Erythroblast (primary cell): ENCODE measurements at regions not wholly inside any gene's neighbourhood (a gene's known extent, or its start where the extent isn't known, plus 50 kb on each side); places are given as distances from the start of the nearest gene placed in this dataset.

Source experiments
- GATA1 ChIP-seq: IDR thresholded peaks from 2 replicates; pipeline ENCODE4 v1.6.1; 2011; ENCODE audit warnings: low read depth, mild to moderate bottlenecking, control low read depth, low read length, moderate library complexity
- POLR2A ChIP-seq: IDR thresholded peaks from 2 replicates; pipeline ENCODE4 v1.6.1; 2011; ENCODE audit warnings: mild to moderate bottlenecking, low read length

- no peak for TF ChIP-seq POLR2A
- TF ChIP-seq GATA1, result no peak
Measured at GRCh38 chr1:42057800-42058199, 95.4 kb upstream of the GUCA2B start.
